WERI-Rb-1 (cell line): ENCODE measurements at regions not wholly inside any gene's neighbourhood (a gene's known extent, or its start where the extent isn't known, plus 50 kb on each side); places are given as distances from the start of the nearest gene placed in this dataset.

ENCODE experiments used
- DNase-seq: peaks from one replicate; pipeline ENCODE4 v3.0.0-alpha.2; 2020
- H3K27ac ChIP-seq: fragments of 250-450 bp; sonication (Bioruptor Pico); 2 replicates; pipeline ENCODE4 v1.5.1; 2020; ENCODE audit warnings: mild to moderate bottlenecking, moderate library complexity
- H3K27me3 ChIP-seq: fragments of 250-450 bp; sonication (Bioruptor Pico); 2 replicates; pipeline ENCODE4 v1.5.1; 2021; ENCODE audit warnings: mild to moderate bottlenecking, low read depth, moderate library complexity; ENCODE audit not compliant: insufficient read depth, severe bottlenecking
- H3K36me3 ChIP-seq: fragments of 250-450 bp; sonication (Bioruptor Pico); 2 replicates; pipeline ENCODE4 v1.5.1; 2020; ENCODE audit warnings: mild to moderate bottlenecking, moderate library complexity
- H3K4me3 ChIP-seq: 2 replicates; pipeline ENCODE4 v1.5.1; 2011; ENCODE audit warnings: low read depth, mild to moderate bottlenecking, control low read depth, low read length
- H3K9me3 ChIP-seq: fragments of 250-450 bp; sonication (Bioruptor Pico); 2 replicates; pipeline ENCODE4 v1.5.1; 2021; ENCODE audit warnings: mild to moderate bottlenecking, moderate library complexity; ENCODE audit not compliant: severe bottlenecking
- TF ChIP-seq, protein P1 (sequence below): IDR thresholded peaks from 2 replicates; pipeline ENCODE4 v1.5.1; 2011; ENCODE audit warnings: low read depth, mild to moderate bottlenecking, control low read depth, inconsistent platforms, low read length

DNA sequence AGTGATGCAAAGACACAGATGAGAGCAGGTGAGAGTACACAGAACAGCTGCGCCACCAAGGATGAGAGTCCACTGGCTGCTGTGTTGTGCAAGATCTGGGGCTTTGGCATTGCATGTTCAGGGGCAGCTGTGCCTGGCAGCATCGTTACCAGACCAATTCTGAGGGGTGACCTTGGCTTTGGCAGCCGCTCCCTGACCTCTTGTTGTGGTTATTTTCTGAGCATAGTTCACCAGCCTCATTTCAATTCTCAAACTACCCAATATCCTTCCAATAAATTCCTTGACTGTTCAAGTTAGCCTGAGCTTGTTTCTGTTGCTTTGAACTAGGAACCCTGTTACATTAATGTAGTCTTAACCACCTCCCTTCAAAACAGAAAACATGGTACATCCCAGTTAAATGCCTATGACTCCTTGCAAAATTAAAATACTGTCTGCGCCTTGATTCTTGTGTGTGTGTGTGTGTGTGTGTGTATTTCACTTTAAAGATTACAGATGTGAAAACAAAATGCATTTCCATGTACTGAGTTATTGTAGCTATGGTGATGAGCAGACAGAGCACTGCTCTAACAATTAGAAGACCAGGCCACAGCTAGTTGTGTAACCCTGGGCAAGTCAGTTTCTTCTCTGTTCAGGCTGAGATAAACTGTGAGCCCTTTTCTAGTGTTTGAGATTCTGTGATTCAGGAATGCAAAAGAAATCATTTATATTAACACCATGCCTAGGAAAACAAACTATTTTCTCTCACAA, 106.3 kb upstream of the GUCA2B start:
- no peaks in the 10 kb centered on the region for H3K9me3 ChIP-seq
- TF ChIP-seq, protein P1, sequence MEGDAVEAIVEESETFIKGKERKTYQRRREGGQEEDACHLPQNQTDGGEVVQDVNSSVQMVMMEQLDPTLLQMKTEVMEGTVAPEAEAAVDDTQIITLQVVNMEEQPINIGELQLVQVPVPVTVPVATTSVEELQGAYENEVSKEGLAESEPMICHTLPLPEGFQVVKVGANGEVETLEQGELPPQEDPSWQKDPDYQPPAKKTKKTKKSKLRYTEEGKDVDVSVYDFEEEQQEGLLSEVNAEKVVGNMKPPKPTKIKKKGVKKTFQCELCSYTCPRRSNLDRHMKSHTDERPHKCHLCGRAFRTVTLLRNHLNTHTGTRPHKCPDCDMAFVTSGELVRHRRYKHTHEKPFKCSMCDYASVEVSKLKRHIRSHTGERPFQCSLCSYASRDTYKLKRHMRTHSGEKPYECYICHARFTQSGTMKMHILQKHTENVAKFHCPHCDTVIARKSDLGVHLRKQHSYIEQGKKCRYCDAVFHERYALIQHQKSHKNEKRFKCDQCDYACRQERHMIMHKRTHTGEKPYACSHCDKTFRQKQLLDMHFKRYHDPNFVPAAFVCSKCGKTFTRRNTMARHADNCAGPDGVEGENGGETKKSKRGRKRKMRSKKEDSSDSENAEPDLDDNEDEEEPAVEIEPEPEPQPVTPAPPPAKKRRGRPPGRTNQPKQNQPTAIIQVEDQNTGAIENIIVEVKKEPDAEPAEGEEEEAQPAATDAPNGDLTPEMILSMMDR: no peak
- H3K27me3 ChIP-seq: no peaks in the 10 kb centered on the region
- H3K27ac ChIP-seq: no peak overlapping the region
- H3K4me3 ChIP-seq: no peak overlapping the region
- H3K36me3 ChIP-seq: no peaks in the 10 kb centered on the region
- DNase-seq: no peak

DNA sequence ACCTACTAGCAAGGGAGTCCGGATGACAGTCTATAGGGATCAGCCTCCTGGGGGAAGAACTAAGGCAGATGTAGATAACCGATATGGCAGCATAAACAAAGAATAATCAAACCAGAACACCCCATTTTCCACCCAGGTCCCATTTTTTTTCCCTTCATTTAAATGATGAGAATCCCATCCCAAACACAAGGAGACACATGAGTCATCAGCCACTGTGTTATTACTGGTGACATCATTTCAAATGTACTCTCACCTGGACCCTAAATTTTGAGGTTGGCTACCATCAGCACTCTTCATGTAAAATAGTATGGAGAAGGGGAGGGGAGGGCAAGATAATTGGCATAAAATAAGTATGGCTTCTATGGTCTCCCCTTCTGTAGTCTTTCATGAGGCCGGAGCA, 108.9 kb upstream of the GUCA2B start:
- Histone ChIP-seq H3K36me3 (no peaks in the 10 kb centered on the region), H3K27me3 (no peaks in the 10 kb centered on the region), H3K4me3 (no peak overlapping the region), H3K27ac (no peak overlapping the region), H3K9me3 (no peaks in the 10 kb centered on the region)
- TF ChIP-seq, protein P1: no peak
- no peak for DNase-seq

DNA sequence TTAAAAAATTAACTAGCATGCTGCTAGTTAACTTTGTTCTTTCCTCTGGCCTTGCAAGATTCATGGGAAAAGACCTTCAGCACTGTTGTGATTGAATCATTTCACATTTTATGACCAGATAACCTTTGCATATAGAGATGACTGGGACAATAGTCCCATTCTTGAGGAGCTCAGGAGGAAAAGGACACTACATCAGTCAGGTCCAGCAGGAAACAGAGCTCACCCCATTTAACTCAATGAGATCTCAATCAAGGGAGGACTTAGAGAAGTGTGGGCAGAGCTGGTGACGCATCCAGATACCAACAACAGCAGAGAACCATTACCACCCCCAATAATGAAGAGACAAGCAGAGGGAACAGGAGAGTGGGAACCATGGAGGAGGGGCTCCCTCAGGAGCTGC, 109.4 kb upstream of the GUCA2B start:
- H3K36me3 ChIP-seq: no peaks in the 10 kb centered on the region
- H3K27ac ChIP-seq: no peak overlapping the region
- H3K9me3 ChIP-seq: no peaks in the 10 kb centered on the region
- no peak overlapping the region for H3K4me3 ChIP-seq
- TF ChIP-seq, protein P1: no peak
- no peak for DNase-seq
- no peaks in the 10 kb centered on the region for H3K27me3 ChIP-seq

DNA sequence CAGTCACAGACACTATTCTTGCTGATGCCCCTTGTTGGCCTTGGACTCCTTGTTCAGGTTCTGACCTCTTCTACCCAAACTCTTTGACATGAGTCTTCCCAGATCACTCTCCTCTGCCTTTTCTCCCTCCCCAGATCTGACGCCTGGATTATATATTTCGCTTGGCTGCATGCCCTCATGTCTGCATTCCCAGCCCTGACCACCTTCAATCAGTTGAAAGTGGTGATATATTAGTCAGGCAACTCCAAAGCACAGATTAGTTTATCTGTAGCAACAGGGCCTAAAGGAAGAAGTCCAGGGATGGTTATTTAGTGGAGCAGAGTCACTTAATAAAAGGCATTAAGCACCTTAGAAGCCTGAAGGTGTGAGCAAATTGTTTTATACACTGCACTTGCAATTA, 110.0 kb upstream of the GUCA2B start:
- DNase-seq: no peak
- TF ChIP-seq, protein P1: no peak

DNA sequence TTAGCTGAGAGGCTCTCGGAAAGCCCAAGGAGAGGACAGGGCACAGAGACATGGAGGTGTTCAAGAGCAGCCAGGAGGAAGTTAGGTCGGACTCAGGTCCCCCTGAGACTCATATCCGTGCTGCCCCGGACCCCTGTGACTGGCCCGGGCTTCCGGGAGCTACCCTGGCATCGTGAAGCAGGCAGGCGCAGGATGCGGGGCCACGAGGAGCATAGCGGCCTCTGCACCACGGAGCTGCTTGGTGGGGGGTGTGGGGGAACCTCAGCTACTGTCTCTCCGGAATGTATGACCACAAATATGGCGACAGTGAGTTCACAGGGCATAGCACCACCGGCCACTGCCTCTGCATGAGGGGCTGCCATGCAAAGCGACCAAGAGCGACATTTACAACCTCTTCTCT, 112.2 kb upstream of the GUCA2B start:
- no peak for DNase-seq
- H3K9me3 ChIP-seq: no peaks in the 10 kb centered on the region
- no peaks in the 10 kb centered on the region for H3K36me3 ChIP-seq
- TF ChIP-seq, protein P1: no peak
- H3K4me3 ChIP-seq: no peak overlapping the region
- H3K27me3 ChIP-seq: no peaks in the 10 kb centered on the region
- H3K27ac ChIP-seq: no peak overlapping the region

More for the DNA sequence above, 110.0 kb upstream of the GUCA2B start:
- no peaks in the 10 kb centered on the region for H3K36me3 ChIP-seq
- H3K27ac ChIP-seq: no peak overlapping the region
- H3K9me3 ChIP-seq: no peaks in the 10 kb centered on the region
- H3K27me3 ChIP-seq: no peaks in the 10 kb centered on the region
- no peak overlapping the region for H3K4me3 ChIP-seq

DNA sequence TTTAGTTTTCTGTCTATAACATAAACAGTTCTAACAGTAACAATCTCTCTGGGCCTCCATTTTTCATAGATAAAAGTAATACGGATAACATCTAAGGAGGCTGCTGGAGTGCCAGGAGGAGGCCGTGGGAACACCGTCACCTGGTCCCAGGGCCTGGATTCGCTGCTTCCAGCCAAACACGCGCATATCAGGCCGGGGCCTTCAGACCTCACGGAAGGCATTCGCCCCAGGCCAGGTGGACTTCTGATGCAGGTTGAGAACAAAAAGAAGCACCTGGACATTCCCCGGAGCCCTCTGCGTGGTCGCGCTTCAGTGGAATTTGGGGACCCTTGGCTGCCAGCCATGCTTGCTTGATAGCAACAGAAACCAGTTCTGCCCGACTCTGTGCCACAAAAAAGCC, 113.1 kb upstream of the GUCA2B start:
- H3K27me3 ChIP-seq: no peaks in the 10 kb centered on the region
- no peaks in the 10 kb centered on the region for H3K36me3 ChIP-seq
- no peak overlapping the region for H3K4me3 ChIP-seq
- DNase-seq: no peak
- TF ChIP-seq, protein P1: no peak
- no peaks in the 10 kb centered on the region for H3K9me3 ChIP-seq
- H3K27ac ChIP-seq: no peak overlapping the region
